ENCODE measurements at regions not wholly inside any gene's neighbourhood (a gene's known extent, or its start where the extent isn't known, plus 50 kb on each side); places are given as distances from the start of the nearest gene placed in this dataset.

GRCh38 chr16:51722467-51722866, 571.4 kb upstream of the SALL1 start:
- TF ChIP-seq CTCF (IDR thresholded peaks at IDR 0.05) (no peak), POLR2A (IDR thresholded peaks at IDR 0.05) (no peak)

All from uterus (tissue), 2 donors.